Activated CD8-positive, alpha-beta memory T cell treated with anti-CD3 and anti-CD28 coated beads for 24 hours (primary cell): ENCODE measurements at regions not wholly inside any gene's neighbourhood (a gene's known extent, or its start where the extent isn't known, plus 50 kb on each side); places are given as distances from the start of the nearest gene placed in this dataset.
"Not testable (repeated sequence)": the region's sequence is repeated elsewhere in the genome, so short reads cannot be mapped to it uniquely, and the experiment has no call there.

ENCODE experiments used
- DNase-seq: peaks from one replicate; pipeline ENCODE4 v3.0.0-alpha.2; 2020

DNA sequence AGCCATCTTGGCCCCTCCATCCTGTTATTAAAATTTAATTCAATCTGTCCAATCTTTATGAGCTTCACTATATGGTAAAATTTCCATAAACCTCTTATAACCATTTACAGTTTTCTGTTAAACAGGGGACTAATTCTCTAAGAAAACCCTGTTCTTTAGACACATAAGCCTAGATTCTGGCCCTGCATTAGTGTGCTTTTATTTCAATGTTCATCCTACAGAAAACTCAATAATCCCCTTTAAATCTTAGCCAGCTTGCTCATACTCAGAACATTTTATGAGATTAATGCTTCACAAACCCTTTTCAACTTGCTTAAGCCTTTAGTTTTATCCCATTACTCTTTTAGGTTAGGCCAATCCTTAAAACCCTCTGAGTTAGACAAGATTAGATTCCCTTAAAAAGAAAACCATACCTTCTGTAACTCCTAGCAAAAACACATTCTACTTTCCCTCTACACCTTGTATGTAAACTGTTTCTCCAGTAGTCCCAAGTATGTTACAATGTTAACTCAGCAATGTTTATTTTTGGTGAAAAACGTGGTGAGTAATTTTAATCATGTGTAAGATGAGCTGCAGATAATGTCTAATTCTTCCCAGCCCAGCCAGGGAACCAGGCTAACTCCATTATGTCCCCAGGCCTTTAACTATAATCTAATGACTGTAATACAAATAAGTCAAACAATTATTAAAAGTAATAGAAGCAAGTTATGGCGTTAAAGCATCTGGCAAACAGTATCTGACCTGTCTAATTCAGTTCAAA lies 1953.4 kb upstream of the LRRTM1 start:
- DNase-seq, result no peak

DNA sequence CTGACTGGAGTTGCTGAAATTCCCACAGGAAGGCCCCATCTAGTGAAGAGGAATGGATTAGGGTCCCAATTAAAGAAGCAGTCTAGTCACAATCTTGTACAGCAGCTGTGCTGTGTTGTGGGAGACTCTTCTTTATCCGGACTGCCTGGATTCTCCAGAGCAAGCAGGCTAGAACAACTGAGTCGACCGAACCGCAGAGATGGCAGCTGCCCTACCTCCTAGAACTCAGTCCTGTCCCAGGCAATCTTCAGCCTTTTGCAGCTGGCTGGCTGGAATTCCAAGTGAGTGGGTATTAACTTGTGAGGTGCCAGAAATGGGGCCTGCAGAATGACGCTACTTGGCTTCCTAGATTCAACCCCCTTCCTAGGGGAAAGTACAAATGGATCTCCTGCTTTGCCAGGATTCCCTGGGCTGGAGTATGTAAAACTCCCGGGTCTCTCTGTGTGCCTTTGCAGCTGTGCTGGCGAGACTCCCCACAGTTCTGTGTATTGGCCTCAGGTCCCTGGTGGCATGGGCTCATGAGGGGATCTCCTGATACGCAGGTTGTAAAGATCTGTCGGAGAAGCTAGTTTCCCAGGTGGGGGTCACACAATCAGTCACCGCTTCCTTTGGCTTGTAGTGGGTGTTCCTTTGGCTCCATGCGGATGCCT lies 1952.6 kb upstream of the LRRTM1 start:
- DNase-seq, result no peak

DNA sequence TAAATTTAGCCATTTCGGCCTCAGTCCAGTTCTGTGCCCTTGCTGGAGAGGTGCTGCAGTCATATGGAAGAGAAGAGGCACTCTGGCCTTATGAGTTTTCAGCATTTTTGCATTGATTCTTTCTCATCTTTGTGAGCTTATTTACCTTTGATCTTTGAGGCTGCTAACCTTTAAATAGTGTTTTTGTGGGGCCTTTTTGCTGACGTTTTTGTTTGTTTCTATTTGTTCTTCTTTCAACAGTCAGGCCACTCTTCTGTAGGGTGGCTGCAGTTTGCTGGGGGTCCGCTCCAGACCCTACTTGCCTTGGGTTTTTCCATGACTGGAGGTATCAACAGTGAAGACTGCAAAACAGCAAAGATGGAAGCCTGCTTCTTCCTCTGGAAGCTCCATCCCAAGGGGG lies 1951.7 kb upstream of the LRRTM1 start:
- no peak for DNase-seq

DNA sequence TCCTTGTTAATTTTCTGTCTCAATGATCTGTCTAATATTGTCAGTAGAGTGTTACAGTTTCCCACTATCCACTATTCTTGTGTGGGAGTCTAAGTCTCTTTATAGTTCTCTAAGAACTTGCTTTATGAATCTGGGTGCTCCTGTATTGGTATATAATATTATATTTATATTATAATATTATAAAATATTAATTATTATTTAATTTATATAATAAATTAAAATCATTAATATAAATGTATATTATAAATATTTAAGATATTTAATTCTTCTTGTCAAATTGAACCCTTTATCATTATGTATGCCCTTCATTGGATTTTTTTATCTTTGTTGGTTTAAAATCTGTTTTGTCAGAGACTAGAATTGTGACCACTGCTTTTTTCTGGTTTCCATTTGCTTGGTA lies 1950.2 kb upstream of the LRRTM1 start:
- no peak for DNase-seq

DNA sequence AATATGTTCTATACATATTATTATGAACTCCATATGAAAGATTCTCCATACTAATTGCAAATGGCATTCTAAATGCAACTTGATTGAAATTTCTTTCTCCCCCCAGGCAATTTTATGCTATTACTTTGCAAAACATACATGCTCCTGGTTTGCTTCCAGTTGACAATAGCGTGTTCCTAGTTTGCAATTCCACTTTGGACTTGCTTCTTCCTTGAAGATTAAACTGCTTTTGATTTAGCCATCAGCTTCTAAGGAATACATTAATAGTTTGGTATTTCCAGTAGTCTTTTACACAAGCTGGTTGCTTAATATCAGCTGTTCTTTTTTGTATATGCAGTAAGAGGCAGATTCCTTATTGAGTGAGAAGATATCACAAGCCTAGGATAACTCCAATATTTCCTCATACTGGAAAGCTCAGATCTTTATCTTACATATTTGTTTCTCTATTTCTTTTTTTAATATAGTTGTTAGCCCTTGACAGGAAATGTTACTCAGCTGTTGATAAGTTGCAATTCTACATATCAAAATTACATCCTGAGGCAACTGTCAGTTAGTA lies 1941.7 kb upstream of the LRRTM1 start:
- no peak for DNase-seq

DNA sequence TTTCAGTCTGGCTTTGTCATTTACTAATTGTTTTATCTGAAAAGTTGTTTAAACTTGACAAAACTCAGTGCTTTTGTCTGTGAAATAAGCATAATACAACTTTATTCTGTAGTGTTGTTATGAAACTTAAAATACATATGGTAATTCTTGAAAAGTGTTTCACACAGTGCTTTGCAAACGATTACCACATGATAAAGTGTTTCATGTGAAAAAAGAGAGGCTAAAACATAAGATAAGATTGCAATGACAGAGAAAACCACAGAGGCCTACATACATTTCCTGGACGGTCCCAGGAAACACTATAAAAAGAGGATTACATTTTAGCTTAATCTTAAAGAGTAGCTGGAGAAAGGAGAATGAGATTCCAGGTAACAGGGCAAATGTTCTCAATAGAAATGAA lies 1934.6 kb upstream of the LRRTM1 start:
- DNase-seq, result no peak

DNA sequence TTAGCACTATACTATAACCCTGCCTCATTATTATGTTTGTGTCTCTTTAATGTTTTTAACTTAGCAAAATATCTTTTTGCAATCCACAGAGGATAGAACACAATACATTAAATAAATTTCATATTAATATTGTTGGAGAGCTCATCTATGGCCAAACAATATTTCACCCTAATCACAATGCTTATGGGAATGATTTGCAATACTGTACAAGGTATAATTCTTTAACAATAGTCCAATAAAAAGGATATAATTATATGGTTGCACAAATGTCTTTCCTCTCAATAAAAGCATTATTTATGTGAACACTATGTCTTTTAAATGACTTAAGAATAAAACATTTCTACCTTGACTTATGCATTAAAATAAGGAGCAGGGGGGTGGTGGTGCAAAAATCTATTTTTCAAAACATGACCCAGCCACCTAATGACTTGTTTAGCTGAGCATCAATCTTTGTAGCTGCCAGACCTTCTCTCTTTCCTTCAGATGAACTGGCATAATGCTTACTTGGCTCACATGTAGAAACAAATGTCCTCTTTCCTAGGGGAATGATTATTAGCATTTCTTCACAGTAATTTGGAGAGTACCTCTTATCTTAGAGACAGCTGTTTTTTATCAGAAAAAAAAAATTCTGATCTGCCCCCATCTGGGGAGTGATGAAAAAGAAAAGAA lies 1933.6 kb upstream of the LRRTM1 start:
- no peak for DNase-seq

DNA sequence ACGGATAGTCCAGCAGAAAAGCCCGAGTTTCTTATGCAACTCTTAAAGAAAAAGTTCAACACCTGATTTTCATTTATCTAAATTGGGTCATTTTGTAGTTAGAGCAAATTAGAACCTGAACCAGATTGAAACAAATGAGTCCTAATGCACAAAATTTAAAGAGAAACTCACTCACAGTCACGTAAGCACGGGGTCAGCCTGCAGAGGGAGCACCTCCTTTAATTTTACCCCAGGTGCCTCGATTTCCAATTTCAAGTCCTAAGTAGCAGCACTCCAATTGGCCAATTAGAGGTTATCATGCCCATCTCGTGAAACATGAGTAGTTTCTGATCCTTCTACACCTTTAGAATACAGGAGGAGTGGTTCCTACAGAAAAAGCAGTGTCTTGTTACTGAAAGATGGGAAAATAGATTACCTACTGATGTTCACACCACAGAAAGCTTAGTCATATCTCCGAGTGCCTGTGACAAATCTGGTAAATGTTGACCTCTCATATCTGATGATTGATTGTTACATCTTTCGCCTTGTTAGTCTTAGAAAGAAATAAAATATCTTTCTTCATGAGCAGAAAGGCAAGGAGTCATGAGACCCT lies 1929.8 kb upstream of the LRRTM1 start:
- DNase-seq, result no peak

DNA sequence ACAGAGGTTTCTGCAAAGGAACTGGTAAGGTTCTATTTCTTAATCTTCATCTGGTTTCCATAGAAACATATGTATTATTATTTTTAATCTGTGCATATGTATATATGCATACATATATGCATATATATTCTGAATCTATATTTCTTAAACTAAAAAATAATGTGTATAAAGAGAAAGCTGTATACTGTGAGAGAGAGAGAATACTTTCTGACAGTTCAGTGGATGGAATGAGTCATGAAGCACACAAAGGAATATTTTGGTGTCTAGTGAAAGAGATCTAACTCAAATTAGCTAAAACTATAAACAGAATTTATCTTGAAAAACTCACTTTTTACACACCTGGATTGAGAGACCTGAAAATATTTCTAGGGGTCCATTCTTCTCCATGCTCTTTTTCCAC lies 1929.3 kb upstream of the LRRTM1 start:
- DNase-seq, result no peak

DNA sequence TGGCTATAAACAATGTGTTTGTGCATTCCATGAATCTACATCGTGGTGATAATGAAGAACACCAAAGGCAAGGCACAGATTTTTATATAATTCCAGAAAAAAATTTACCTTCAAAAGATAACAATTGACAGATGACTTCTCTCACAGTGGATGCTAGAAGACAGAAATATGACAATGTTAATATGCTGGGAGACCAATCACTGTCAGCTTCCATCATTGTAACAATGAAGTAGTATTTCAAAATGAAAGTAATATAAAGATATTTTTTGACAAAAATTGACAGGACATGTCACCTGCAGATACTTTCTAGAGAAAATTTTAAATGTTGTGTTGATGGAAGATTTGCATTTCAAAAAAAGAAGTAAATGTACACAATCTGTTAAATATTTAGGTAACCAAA lies 1925.9 kb upstream of the LRRTM1 start:
- no peak for DNase-seq

DNA sequence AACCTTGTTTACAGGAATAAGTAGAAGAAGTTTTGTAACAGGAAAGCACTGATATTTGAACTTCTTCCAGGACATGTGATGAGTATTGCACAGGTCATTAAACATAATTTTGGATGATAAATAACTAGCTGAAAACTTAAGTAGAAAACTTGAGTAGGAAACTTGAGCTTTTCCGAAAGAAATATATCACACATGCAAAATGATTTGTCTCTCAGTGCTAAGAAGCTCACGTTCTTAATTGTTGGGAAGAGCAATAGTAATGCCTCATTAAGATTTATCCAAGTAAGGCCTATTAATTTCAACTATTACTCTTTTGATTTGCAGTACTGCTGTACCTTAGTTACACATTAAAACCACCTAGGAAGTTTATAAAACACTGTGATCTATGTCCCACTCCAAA lies 1921.9 kb upstream of the LRRTM1 start:
- no peak for DNase-seq

DNA sequence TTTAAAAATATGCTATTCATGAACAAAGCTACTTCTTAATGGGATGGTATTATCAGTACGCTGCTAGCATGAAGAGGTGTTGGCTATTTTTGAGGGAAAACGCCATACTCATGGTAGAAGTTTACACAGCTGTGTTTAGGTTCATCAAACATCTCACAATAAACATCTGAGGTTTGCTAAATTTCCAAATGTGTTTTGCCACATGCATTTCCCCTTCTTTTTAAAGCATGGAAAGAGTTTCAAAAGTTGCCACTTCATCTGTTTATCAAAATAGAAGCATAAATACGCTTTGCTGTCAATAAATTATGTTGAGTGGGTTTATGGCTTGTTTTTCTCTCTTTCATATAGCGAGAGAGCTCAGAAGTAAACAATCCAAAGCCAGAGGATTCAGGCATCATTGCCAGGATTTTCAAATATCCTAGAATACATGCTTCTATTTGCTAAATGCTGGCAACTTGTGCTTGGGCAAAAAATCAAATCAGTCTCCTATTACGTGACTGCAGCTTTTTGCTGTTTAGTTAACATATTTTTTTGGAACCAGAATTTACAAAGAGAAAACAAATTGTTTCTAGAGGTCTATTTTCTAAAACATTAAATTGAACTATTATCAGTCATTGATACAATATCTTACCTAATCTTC lies 1919.9 kb upstream of the LRRTM1 start:
- DNase-seq, result no peak

DNA sequence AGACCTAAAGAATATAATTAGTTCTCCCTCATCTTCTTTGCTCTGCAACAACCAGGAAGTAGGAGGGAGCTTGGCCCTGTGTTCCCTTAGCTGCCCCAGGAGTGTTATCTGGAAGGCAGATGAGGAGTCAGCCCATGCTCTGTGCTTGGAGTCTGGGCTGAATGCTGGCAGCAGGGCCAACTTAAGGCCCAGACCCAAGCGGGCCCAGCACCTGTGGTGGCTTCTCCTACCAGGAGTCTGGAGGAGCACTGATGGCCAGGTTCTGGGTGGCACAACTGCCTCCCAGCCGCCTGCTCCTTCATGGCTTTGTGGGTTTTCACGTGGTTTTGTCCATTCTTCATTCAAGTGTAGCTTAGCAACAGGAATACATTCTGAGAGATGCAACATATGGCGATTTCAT lies 1910.7 kb upstream of the LRRTM1 start:
- DNase-seq, result no peak

DNA sequence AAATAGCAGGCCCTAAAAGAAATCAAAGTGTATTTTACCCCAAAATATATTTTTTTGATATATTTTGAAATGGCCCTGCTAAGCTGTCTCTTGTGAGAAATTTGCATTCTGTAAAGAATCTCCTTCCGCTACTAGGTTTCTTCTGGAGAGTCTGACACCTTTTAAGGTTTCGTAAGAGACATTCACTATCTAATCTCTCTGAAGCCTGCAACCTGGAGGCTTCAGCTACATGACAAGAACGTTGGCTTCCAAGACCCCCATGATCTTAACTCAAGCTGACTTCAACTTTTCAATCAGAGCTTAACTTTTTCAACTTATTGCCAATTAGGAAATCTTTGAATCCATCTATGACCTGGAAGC lies 1894.9 kb upstream of the LRRTM1 start:
- no peak for DNase-seq

DNA sequence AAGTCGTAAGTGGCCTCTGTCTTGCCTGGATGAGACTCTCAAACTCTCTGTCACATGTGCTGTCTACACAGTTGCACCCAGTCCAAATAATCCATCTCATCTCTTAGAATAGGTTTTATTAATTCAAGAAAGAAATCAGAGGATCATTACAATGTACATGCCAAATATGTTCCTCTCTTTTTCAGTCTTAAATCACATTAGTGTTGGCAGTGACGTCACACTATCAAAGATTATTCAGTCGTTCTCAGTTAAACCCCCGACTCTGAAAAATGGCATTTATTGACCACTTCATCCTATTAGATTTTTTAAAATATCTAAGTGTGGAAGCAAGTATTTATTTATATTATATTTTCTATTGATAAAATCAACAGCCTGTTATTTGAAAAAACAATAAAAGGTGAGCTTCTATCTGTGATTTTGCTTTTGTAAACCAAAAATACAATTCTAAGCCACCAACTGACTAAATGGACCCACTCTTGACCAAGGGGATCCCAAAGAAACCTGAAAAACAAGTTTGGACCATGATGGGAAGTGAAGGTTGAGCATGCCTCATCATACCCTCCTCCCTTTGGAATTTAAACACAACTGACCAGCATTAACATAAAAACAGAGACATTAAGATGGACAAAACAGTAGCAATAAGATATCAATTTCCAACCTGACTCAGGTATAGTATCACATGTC lies 1894.4 kb upstream of the LRRTM1 start:
- DNase-seq, result no peak

DNA sequence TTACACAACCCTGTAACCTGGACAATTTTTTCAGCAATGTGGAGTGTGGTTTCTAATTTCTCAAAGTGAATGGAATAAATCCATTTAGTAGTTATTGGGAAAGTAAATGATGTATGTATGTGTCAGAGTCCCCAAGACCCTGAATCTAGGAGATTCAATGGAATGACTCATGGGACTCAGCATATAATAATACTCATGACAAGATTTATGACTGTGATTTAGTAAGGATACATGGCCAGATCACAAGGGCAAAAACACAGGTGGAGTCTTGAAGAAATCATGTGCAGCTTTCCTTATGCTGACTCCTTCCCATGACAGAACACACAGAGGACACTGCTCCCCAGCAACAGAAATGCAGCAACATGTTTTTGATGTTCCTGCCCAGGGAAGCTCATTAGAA lies 1877.7 kb upstream of the LRRTM1 start:
- DNase-seq, result no peak

DNA sequence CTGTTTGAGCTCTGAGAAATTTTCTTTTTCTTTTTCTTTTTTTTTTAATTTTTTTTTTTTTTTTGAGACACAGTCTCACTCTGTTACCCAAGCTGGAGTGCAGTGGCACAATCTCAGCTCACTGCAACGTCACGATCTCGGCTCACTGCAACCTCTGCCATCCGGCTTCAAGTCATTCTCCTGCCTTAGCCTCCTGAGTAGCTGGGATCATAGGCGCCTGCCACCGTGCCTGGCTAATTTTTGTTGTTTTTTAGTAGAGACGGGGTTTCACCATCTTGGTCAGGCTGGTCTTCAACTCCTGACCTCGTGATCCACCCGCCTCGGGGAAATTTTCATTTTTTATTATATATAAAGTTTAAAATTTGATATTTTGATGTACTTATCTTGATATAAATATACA lies 1870.7 kb upstream of the LRRTM1 start:
- DNase-seq, result not testable (repeated sequence)

DNA sequence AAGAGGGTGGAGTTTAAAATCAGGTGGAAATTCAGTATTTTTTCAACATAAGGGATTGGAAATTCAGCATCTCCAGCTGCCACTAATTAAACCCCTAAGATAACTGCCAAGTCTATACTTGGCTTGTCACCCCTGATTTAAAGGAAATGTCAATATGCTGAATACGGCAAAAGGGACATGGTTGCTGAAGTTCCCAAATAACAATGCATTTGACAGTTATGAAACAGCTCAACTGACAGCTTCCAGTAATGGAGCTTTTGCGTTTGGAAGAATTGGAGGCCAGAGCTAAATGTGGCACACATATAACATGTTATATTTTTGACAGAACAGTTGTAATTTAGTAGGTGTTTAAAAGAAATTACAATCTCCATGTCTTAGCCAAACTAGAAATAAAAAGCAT lies 1867.9 kb upstream of the LRRTM1 start:
- DNase-seq, result no peak

DNA sequence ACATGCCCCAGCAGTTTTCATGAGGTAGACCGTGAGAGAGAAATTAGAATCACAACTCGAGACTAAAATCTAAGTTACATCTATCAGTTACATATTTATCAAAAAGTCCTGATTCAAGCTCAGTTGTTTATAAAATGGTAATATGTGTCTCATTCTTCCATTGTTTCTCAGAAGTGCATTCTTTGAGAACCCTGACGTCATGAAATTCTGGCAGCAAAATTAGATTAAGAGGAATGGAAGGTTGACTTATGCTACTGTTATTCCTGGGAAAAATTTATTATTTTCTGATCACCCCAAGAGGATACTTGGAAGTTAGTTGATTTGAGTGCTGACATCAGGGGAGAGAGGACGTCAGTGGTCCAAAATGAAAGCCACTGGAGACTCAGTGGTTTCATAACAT lies 1864.8 kb upstream of the LRRTM1 start:
- DNase-seq, result no peak

DNA sequence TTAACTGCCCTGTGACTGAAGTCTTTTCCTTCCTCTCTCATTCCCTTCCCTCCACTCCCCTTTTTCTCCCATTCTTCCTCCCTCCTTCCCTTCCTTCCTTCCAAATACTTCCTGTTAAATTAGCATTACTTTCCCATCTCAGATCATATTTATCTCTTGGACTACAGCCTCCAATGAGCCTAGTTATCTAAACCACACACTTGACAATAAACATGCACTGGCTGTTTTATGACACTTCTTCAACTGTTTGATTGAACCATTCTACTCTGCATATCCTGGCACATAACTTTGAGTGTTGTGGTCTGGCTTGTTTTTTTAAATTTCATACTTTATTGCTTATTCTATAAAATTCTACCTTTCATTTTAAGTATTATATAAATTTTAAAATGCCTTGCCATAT lies 1860.8 kb upstream of the LRRTM1 start:
- DNase-seq, result no peak

DNA sequence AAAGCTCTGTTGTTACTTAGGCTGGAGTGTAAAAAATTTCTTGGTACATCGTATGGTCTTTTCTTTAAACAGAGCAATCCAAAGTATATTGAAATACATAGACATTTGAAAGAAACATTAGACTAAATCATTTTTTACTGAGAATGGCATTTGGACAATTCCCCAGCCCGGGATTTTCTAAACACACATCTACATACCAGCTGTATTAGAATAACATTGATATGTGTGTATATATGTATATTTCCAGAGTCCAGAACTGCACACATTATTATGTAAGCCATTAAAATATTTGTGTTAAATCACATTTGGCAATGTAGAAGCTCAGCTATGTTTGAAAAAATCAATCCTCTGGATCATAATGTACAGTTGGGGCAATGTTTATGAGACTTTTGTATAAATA lies 1853.6 kb upstream of the LRRTM1 start:
- DNase-seq, result no peak

DNA sequence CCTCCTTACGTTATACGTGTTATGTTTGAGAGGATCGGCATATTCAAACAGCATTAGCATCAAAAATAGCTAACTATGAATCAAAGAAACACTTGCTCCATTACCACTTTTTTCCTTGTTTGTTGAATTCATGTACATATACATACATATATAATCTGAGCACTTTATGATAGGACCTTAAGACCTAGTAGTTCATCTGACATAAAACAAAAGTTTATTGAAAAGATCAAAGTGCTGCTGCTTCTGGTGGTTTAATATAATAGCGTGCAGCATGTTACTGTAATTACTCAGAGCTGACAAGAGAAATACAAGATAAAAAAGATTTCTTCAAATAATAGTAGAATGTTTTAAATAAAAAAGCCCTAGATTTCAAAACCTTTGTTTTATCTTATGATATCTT lies 1850.9 kb upstream of the LRRTM1 start:
- DNase-seq, result no peak

DNA sequence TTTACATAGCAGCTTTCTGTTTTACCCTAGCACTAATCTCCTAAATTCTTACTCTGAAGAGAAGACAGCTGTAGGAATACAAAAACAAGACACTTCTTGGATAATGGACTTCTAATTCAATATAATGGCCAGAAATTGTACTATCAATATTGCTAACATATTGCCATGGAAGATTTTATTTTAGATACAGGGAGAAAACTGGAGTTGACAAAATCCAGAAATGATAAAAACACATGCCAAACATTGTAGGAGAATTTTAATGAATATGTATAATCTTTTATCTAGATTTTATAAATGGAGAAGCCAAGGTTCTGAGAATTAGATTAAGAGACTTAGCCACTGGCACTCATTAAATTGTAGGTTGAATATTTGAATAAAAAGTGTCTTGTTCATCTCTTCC lies 1838.8 kb upstream of the LRRTM1 start:
- DNase-seq, result no peak
